GM21367 (cell line): ENCODE measurements at regions not wholly inside any gene's neighbourhood (a gene's known extent, or its start where the extent isn't known, plus 50 kb on each side); places are given as distances from the start of the nearest gene placed in this dataset.
"Not testable (repeated sequence)": the region's sequence is repeated elsewhere in the genome, so short reads cannot be mapped to it uniquely, and the experiment has no call there.

ENCODE experiments used
- ATAC-seq: cut with Tn5 transposase; IDR thresholded peaks from one replicate; pipeline ENCODE4 v1.9.1; 2021; ENCODE audit not compliant: unreplicated experiment

GRCh38 chr11:112670806-112671570 is 290.2 kb upstream of the NCAM1 start:
- no peak for ATAC-seq

GRCh38 chr11:112673401-112673800 is 287.8 kb upstream of the NCAM1 start:
- ATAC-seq: not testable (repeated sequence)

- no peak for ATAC-seq
Measured at GRCh38 chr11:112685111-112685510, 276.1 kb upstream of the NCAM1 start.

- no peak for ATAC-seq
Measured at GRCh38 chr11:112689851-112690250, 271.4 kb upstream of the NCAM1 start.

GRCh38 chr11:112693781-112694180 is 267.4 kb upstream of the NCAM1 start:
- ATAC-seq: no peak

- no peak for ATAC-seq
Measured at GRCh38 chr11:112694245-112694644, 267.0 kb upstream of the NCAM1 start.

GRCh38 chr11:112694813-112695212 is 266.4 kb upstream of the NCAM1 start:
- ATAC-seq: no peak

- ATAC-seq: no peak
Measured at GRCh38 chr11:112697391-112698178, 263.6 kb upstream of the NCAM1 start.

GRCh38 chr11:112705148-112705547 is 256.1 kb upstream of the NCAM1 start:
- no peak for ATAC-seq

GRCh38 chr11:112706863-112707262 is 254.4 kb upstream of the NCAM1 start:
- ATAC-seq: no peak

- ATAC-seq: not testable (repeated sequence)
Measured at GRCh38 chr11:112714340-112714739, 246.9 kb upstream of the NCAM1 start.

- ATAC-seq: no peak
Measured at GRCh38 chr11:112715056-112715455, 246.2 kb upstream of the NCAM1 start.

- ATAC-seq: no peak
Measured at GRCh38 chr11:112718483-112718882, 242.7 kb upstream of the NCAM1 start.

GRCh38 chr11:112719736-112720525 is 241.3 kb upstream of the NCAM1 start:
- ATAC-seq: no peak

- no peak for ATAC-seq
Measured at GRCh38 chr11:112722148-112722547, 239.1 kb upstream of the NCAM1 start.

- ATAC-seq: no peak
Measured at GRCh38 chr11:112722876-112723275, 238.3 kb upstream of the NCAM1 start.

GRCh38 chr11:112723676-112724495 is 237.3 kb upstream of the NCAM1 start:
- no peak for ATAC-seq

GRCh38 chr11:112724496-112724790 is 236.8 kb upstream of the NCAM1 start:
- no peak for ATAC-seq

GRCh38 chr11:112725636-112726035 is 235.6 kb upstream of the NCAM1 start:
- no peak for ATAC-seq

GRCh38 chr11:112727341-112727841 is 233.8 kb upstream of the NCAM1 start:
- ATAC-seq: no peak

GRCh38 chr11:112728288-112728687 is 232.9 kb upstream of the NCAM1 start:
- ATAC-seq: no peak
